Breast epithelium (tissue), 3 donors: ENCODE measurements at regions not wholly inside any gene's neighbourhood (a gene's known extent, or its start where the extent isn't known, plus 50 kb on each side); places are given as distances from the start of the nearest gene placed in this dataset.

Experiments
- CTCF ChIP-seq, 3 donors: fragments of 450-650 bp; IDR thresholded peaks; one replicate each; pipeline ENCODE4 v1.5.1; 2016 to 2017; ENCODE audit warnings: antibody characterized with exemption in 3 of 3, mild to moderate bottlenecking in 3 of 3, moderate library complexity in 3 of 3
- POLR2AphosphoS5 ChIP-seq, 3 donors: sonication (generic); formaldehyde crosslinking; IDR thresholded peaks; one replicate each; pipeline ENCODE4 v1.6.1; 2017; ENCODE audit warnings: antibody characterized with exemption in 3 of 3

- TF ChIP-seq CTCF (IDR thresholded peaks at IDR 0.05) (no peak), POLR2AphosphoS5 (IDR thresholded peaks at IDR 0.05) (no peak)
Measured at GRCh38 chr10:118970770-118971169, 58.7 kb upstream of the NANOS1 start.
